Small intestine (tissue), 7 donors: ENCODE measurements at regions not wholly inside any gene's neighbourhood (a gene's known extent, or its start where the extent isn't known, plus 50 kb on each side); places are given as distances from the start of the nearest gene placed in this dataset.
"Not testable (repeated sequence)": the region's sequence is repeated elsewhere in the genome, so short reads cannot be mapped to it uniquely, and the experiment has no call there.

ENCODE experiments used
- DNase-seq, 2 donors: peaks; one replicate each; pipeline versions ENCODE4 v3.0.0 to v3.0.0-alpha.2; 2013
- FAIRE-seq: peaks from 2 replicates; lab custom pipeline; 2012; peaks lifted over from hg19 to GRCh38; lab: Jason Lieb, UNC
- H3K27ac ChIP-seq, 3 donors: one replicate each; pipeline ENCODE4 v1.5.1; 2013; ENCODE audit warnings: low read length in 2 of 3, mild to moderate bottlenecking in 2 of 3, control low read depth in 1 of 3, inconsistent platforms in 1 of 3, low read depth in 1 of 3, moderate library complexity in 1 of 3
- H3K27me3 ChIP-seq, 3 donors: one replicate each; pipeline ENCODE4 v1.6.1; 2013; ENCODE audit warnings: low read length in 3 of 3, inconsistent platforms in 1 of 3; ENCODE audit not compliant: control insufficient read depth in 3 of 3, insufficient read depth in 3 of 3
- H3K36me3 ChIP-seq, 3 donors: one replicate each; pipeline ENCODE4 v1.6.1; 2013; ENCODE audit warnings: low read length in 3 of 3, inconsistent platforms in 1 of 3, low read depth in 1 of 3, mild to moderate bottlenecking in 1 of 3, moderate library complexity in 1 of 3; ENCODE audit not compliant: control insufficient read depth in 3 of 3, insufficient read depth in 2 of 3
- H3K4me1 ChIP-seq, 3 donors: one replicate each; pipeline ENCODE4 v1.6.1; 2013; ENCODE audit warnings: low read length in 2 of 3, inconsistent platforms in 1 of 3, low read depth in 1 of 3, mild to moderate bottlenecking in 1 of 3, moderate library complexity in 1 of 3; ENCODE audit not compliant: control insufficient read depth in 3 of 3, insufficient read depth in 2 of 3
- H3K4me3 ChIP-seq, 3 donors: one replicate each; pipeline ENCODE4 v1.5.1; 2013; ENCODE audit warnings: low read length in 3 of 3, control low read depth in 1 of 3, inconsistent platforms in 1 of 3, low read depth in 1 of 3, mild to moderate bottlenecking in 1 of 3, moderate library complexity in 1 of 3
- H3K9me3 ChIP-seq, 2 donors: one replicate each; pipeline ENCODE4 v1.6.1; 2013; ENCODE audit warnings: low read depth in 1 of 2, low read length in 1 of 2; ENCODE audit not compliant: control insufficient read depth in 2 of 2, insufficient read depth in 1 of 2
- WGBS, 3 donors: extraction: QIAGEN DNeasy Blood & Tissue Kit; methylation state at CpG; one replicate each; pipeline ENCODE4 v1.1.7; 2013; 5-methylcytosine and 5-hydroxymethylcytosine counted together
- donor health status: healthy with polysubstance abuse.
- donor health status: control.
- donor health status: control.
- donor health status: Bipolar disorder and iron deficiency.
- donor health status: healthy.

DNA sequence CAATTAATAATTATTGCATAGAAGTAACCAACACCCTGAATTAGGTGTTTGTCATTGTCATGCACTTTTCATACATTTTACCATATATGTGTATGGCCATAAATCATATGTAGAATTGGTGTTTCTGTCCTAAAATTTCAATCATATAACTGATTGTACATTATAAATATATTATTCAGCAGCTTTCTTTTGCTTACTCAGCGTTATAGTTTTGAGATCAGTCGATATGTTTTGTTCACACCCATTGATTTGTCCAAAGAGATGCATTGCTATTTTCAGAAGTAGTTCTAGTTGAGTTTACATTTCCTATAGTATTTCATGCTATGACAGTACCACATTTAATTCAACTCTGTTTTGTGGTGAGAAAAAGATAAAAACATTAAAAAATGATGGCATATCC, 50.5 kb upstream of the PARP4 start:
- H3K9me3 ChIP-seq: no peaks in the 10 kb centered on the region
- no peaks in the 10 kb centered on the region for H3K27me3 ChIP-seq
- DNase-seq (no peak), FAIRE-seq (no peak)
- WGBS, 3 donors: 84 to 92% (median 89%) methylated on average over 2 of the region's 2 CpGs
- no peak overlapping the region for H3K27ac ChIP-seq
- H3K36me3 ChIP-seq: no peaks in the 10 kb centered on the region
- no peak overlapping the region for H3K4me3 ChIP-seq
- H3K4me1 ChIP-seq: no peaks in the 10 kb centered on the region

DNA sequence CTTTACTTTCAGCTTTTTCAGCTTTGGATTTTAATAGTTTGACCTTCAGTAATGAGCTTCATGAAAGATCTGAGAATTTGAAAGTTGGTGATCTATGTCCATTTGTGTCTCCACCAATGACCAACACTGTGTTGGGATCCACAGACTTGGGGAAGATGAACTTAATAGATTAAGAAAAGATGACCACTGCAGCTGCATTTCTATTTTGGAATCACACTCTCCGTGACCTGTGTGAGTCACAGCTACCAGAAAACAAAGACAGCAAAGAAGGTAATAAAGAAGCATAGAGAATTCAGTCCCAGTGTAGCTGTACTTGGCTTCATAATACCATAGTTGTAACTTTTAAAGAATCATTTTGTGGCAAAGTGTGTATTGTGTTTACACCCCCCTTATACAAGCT, 51.4 kb upstream of the PARP4 start:
- not testable (repeated sequence) for FAIRE-seq

DNA sequence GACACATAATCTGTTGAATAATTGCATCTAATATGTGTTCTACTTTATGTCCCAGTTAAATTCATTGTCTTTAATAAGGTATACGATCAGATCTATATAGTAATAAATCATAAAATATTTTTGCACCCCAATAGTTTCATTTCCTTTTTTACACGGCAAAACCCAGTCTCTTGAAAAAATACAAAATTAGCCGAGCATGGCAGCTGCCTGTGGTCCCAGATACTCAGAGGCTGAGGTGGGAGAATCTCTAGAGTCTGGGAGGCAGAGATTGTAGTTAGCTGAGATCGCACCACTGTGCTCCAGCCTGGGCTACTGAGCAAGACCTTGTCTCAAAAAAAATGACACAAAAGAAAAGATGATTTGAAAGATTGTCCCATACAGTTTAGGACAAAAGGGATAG, 52.3 kb upstream of the PARP4 start:
- WGBS, 3 donors: 74 to 77% (median 76%) methylated on average over 4 of the region's 4 CpGs
- Histone ChIP-seq H3K4me1 (no peaks in the 10 kb centered on the region), H3K27ac (no peak overlapping the region), H3K9me3 (no peaks in the 10 kb centered on the region), H3K27me3 (no peaks in the 10 kb centered on the region), H3K4me3 (no peak overlapping the region), H3K36me3 (no peaks in the 10 kb centered on the region)
- DNase-seq: no peak
- no peak for FAIRE-seq

More for the DNA sequence above, 51.4 kb upstream of the PARP4 start:
- H3K36me3 ChIP-seq, H3K27me3 ChIP-seq, H3K27ac ChIP-seq, H3K4me1 ChIP-seq, H3K4me3 ChIP-seq, DNase-seq, H3K9me3 ChIP-seq: not testable (repeated sequence)
- WGBS, 3 donors: 57 to 65% (median 62%) methylated on average over 1 of the region's 1 CpG

DNA sequence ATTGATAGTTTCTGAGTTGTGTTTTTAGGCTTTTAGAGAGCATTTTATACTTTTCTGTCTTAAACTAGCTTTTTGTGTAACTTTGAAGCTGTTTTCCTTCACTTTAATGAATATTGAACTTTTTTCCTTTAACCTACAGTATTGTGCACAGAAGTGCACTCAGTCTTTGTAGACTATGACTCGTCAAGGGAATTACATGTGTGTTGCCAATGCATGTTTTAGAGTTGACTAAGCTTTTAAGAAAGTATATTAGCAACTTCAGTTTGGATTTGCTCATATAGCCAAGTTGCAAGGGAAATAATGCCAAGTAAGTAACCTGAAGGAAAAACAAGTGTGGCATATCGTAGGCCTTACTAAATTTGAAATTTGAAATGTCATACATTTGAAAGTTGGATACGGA, 55.0 kb upstream of the PARP4 start:
- not testable (repeated sequence) for H3K4me3 ChIP-seq, H3K36me3 ChIP-seq, DNase-seq, H3K27me3 ChIP-seq, H3K4me1 ChIP-seq, H3K9me3 ChIP-seq, H3K27ac ChIP-seq, FAIRE-seq
- WGBS, 3 donors: 74 to 92% (median 91%) methylated on average over 3 of the region's 3 CpGs

DNA sequence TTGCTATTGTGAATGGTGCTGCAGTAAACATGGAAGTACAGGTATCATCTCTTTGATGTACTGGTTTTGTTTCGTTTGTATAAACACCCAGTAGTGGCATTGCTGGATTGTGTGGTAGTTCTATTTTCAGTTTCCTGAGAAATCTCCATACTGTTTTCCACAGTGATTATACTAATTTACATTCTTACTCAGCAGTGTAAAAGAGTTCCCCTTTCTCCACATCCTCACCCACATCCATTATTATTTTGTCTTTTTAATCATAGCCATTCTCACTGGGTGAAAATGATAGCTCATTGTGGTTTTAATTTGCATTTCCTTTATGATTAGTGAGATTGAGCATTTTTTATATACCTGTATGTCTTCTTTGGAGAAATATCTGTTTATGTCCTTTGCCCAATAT, 62.3 kb upstream of the PARP4 start:
- Histone ChIP-seq H3K36me3 (no peaks in the 10 kb centered on the region), H3K27me3 (no peaks in the 10 kb centered on the region), H3K27ac (no peak overlapping the region), H3K9me3 (no peaks in the 10 kb centered on the region), H3K4me3 (no peak overlapping the region), H3K4me1 (no peaks in the 10 kb centered on the region)
- DNase-seq (no peak), FAIRE-seq (no peak)
- 29 to 61% (median 35%) methylated on average over 1 of the region's 1 CpG for WGBS, 3 donors

DNA sequence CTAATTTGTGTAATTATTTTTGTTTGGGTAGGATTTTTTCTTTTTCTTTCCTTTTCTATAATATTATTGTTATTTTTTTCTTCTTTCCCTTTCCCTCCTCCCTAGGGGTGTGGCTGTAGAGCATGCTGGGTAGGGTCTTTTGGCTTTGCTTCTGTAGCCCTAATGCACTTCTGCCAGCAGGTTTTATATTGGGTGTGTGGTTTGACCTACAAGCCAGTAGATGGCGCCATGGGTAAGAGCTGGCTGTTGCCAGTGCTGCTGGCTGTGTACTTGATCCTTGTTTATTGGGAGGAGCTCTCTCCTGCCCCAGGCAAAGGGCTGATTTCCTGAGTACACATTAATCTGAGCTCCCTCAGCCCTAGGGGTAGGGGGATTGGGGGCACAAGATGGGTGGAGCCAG, 67.7 kb upstream of the PARP4 start:
- DNase-seq: peak; percentile 2 to 14
- H3K36me3 ChIP-seq, H3K27me3 ChIP-seq, H3K4me1 ChIP-seq, H3K9me3 ChIP-seq, H3K4me3 ChIP-seq, FAIRE-seq, H3K27ac ChIP-seq: not testable (repeated sequence)
- WGBS, 3 donors: 0% methylated on average over 1 of the region's 1 CpG

DNA sequence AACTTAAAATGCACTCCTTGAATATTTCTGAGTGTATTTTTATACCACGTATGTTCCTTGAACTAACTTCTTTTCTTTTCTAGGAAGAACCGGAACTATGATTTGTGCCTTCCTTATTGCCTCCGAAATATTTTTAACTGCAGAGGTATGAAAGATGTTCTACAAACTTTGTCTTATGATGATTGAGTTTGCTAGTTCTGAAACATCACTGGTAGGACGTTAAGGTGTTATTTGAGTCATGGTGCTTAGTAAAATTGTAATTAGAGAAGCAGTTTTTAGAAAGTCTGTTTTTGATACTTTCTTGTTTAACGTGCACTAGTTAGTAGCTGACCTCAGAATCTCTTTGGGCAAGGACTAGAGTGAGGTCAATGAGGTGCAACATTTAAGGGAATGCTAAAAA, 69.0 kb upstream of the PARP4 start:
- H3K27ac ChIP-seq, H3K36me3 ChIP-seq, FAIRE-seq, H3K4me1 ChIP-seq, DNase-seq, H3K27me3 ChIP-seq, H3K4me3 ChIP-seq, H3K9me3 ChIP-seq: not testable (repeated sequence)
- 59 to 81% (median 75%) methylated on average over 5 of the region's 5 CpGs for WGBS, 3 donors

DNA sequence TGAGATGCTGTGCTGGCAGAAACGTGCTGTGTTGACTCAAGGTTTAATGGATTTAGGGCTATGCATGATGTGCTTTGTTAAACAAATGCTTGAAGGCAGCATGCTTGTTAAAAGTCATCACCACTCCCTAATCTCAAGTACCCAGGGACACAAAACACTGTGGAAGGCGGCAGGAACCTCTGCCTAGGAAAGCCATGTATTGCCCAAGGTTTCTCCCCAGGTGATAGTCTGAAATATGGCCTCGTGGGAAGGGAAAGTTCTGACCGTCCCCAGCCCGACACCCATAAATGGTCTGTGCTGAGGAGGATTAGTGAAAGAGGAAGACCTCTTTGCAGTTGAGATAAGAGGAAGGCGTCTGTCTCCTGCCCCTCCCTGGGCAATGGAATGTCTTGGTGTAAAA, 79.1 kb upstream of the PARP4 start:
- 47 to 57% (median 55%) methylated on average over 6 of the region's 6 CpGs for WGBS, 3 donors
- not testable (repeated sequence) for H3K27me3 ChIP-seq, H3K27ac ChIP-seq, H3K9me3 ChIP-seq, FAIRE-seq, H3K4me1 ChIP-seq, H3K4me3 ChIP-seq, H3K36me3 ChIP-seq, DNase-seq

DNA sequence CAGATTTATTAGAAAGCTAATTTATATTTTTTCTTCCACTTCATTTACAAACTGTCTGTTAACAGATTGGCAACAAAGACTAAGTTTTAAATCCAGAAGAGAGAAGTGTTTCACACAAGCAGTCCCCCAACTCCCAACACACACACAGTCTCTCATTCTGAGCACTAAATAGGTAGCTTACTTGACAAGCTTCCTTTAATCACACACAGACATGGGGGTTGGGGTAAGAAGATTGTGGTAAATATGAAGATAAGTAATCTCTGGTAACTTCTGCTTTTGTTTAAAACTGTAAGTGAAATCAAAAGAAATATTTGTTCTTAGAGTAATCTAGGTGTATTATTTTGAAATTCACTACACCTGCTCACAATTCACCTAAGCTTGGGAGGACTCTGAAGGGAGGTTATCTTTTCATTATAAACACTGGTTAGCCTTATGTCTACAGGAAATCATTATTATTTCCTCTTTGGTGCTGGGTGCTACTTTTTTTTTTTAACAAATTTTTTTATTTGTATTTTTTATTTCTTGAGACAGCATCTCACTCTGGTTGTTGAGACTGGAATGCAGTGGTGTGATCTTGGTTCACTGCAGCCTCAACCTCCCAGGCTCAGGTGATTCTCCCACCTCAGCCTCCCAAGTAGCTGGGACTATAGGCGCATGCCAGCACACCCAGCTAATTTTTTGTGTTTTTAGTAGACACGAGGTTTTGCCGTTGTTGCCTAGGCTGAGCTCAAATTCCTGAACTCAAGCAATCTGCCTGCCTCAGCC, 82.1 kb upstream of the ATP12A start:
- H3K27me3 ChIP-seq, H3K36me3 ChIP-seq, H3K4me3 ChIP-seq, FAIRE-seq, H3K27ac ChIP-seq, H3K9me3 ChIP-seq, DNase-seq, H3K4me1 ChIP-seq: not testable (repeated sequence)
- WGBS, 3 donors: 67 to 85% (median 79%) methylated on average over 3 of the region's 3 CpGs
